ENCODE measurements at regions not wholly inside any gene's neighbourhood (a gene's known extent, or its start where the extent isn't known, plus 50 kb on each side); places are given as distances from the start of the nearest gene placed in this dataset.
"Not testable (repeated sequence)": the region's sequence is repeated elsewhere in the genome, so short reads cannot be mapped to it uniquely, and the experiment has no call there.

DNA sequence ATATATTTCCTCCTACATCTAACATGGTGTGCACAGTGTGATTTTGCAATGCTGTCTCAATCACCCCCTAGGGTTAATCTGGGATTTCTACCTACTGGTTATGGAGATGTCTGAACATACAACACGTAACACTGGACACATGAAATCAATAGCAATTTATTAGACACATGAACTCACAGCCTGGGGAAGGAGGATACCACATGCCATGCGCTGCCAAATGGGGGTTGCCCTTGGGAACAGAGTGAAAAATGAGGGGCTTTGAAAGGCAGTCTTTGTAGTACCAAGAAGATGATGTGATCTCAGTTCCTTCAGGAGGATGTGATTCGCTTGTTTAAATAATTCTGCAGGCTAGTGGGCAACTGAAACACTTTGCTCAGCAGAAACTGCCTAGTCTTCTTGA lies 253.6 kb upstream of the LRRC4C start:
- DNase-seq (ENCODE audit: low spot score), result no peak

DNA sequence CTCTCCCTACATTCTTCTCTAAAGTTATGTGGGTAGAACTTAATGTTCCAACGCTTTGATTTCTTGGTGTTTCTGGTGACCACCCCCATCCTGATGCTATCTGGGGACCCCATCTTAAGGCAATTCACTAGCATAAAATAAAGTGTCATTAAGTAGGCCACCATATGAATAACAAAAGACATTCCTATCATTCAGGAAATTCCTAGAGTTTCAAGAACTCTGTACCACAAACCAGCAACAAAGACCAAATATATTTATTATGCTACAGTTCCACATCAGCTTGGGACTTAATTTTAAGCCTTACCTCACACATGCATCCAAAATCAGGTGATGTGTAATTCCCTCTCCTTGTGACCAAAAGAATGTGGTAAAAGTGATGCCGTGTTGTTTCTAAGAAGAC lies 254.6 kb upstream of the LRRC4C start:
- DNase-seq (ENCODE audit: low spot score), result peak; percentile 37

DNA sequence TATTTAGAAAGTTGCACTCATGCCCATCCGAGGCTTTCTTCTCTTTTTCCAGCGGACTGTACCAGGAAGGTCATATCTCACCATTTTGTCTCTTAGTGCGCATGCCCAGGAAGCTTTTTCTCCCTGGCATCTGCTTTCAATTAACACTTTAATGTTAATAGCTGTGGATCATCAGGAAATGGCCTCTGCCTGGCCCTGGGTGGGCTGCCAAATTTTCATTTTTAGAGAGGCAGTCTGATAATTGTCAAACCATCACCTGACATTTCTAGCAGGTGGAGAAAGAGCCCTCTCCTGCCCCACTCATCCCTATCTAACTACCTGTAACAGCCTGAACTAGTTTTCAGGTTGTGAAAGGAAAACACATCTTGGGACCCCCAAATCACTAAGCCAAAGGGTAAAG lies 257.4 kb upstream of the LRRC4C start:
- DNase-seq (ENCODE audit: low spot score), result no peak

DNA sequence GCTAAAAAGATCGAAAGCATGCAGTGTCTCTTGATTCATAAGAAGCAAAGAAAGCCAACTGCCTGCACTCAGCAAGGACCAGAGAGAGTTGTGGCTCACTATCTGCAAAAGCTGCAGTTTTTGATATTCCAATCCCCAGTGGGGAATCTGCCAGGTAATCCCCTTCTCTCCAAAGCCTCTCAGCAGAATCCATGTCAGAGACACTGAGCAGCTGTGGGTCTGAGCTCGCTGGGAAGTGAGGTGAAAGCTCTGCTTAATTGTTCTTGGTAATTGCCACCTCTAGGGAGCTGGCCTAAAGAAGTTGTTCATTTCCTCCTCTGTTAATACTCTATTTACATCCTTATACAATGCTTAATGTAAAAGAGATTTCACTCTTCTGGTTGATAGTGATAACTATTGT lies 261.3 kb upstream of the LRRC4C start:
- no peak for DNase-seq (ENCODE audit: low spot score)

DNA sequence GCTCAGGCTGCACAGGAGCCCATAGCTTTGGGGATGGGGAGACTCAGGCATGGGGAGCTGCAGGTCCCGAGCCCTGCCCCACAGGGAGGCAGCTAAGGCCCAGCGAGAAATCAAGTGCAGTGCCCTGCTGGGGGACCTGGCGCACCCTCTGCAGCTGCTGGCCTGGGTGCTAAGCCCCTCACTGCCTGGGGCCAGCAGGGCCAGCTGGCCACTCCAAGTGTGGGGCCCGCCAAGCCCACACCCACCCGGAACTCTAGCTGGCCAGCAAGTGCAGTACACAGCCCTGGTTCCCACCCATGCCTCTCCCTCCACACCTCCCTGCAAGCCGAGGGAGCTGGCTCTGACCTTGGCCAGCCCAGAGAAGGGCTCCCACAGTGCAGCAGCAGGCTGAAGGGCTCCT lies 268.7 kb upstream of the LRRC4C start:
- not testable (repeated sequence) for DNase-seq (ENCODE audit: low spot score)

DNA sequence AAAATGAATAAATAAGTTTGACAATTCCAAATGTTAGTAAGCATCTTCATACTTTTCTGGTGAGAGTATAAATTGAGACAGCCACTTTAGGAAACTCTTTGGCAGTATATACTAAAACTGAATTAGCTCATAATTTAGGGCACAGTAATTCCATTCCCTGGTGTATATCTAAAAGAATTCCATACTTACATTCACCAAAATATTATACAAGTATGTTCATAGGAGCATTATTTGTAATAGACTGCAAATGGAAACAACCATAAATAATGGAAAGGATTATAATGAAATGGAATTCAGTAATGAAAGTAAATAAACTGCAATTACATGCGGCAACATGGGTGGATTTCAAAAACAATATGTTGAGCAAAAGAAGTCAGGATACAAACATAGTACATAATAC lies 315.8 kb upstream of the LRRC4C start:
- no peak for DNase-seq (ENCODE audit: low spot score)

DNA sequence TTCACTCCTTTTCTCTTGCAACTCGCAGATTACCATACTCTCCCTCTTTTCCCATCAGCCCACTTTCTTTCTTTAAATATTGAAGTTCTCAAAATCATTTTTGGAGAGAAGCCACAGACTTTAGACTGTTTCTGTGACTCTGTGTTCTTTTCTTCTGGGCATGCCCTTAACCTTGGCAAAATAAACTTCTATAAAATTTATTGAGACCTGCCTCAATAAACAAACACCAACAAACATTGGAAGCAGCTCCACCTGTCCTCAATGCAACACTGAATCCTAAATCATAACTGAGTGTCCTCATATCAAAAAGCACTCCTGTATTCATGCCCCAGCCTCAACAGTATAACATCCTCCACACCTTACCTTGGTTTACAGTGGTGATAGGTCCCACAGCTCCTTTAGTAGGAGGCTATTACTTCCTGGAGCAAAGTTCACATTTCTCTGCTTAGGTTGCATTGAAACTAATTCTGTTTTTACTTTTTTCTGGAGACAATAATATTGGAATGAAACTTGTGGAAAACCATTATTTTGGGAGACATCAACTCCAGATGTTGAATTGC lies 320.0 kb upstream of the LRRC4C start:
- no peak for DNase-seq (ENCODE audit: low spot score)

DNA sequence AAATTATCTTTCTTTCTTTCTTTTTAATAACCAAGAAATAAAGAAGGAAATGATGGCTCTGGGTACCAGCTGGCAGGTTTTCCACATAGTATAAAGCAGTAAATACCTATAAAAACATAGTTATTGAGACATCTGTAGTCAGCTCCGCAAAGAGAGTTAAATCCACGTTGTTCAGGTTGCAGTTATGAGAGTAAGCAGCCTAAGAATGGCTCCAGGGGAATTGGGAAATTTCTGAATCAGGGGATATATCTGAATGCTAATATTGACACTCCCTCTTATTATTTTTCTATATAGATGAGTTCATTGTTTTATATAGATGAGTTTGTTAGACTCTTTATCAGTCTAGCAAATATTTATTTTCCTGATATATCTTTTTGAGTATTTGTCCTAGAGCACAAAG lies 322.0 kb upstream of the LRRC4C start:
- no peak for DNase-seq (ENCODE audit: low spot score)

DNA sequence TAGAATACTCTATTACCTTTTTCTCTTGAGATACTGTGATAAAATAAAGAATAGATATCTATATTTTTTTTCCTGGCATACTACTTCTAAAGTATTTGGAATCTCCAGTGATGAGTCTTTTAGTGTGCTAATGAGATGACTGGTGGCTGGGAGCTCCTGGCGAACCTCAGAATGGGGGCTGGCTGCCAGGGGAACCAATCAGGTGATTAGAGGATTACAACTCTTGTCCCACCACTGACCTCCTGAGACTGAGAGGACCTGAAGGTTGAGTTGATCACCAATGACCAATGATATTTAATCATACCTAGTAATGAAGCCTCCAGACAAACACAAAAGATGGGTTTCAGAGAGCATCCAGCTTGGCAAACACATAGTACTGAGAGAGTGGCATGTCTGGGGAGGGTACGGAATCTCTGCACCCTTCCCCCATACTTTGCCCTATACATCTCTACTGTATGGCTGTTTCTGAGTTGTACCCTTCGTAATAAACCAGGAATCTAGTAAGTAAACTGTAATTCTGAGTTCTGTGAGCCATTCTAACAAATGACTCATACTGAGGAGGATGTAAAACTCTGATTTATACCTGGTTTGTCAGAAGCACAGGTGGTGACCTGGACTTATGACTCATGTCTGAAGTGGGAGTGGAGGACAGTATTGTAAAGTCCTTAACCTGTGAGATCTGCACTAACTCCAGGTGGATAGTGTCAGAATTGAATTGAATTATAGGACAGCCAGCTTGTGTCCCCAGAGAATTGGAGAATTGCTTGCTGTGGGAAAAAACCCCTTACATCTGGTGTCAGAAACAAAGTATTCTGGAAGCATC lies 325.3 kb upstream of the LRRC4C start:
- DNase-seq (ENCODE audit: low spot score), result peak; percentile 53

DNA sequence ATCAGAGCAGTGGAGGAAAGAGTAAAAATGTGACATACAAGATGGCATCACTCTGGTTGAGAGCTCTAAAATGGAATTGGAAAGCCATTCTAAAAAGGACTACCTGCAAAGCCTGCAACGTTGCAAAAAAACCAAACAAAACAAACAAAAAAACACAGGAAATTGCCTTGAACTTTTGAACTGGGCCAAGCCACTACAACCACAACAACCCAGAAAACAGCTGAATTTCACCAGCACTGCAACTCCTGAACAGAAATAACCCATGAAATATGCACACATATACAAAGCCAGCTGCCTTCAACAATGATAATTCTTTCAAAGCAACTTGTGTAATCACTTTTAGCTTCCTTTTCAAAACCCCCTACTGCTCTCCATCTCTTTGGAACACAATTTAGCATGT lies 326.6 kb upstream of the LRRC4C start:
- peak; percentile 76 for DNase-seq (ENCODE audit: low spot score)

DNA sequence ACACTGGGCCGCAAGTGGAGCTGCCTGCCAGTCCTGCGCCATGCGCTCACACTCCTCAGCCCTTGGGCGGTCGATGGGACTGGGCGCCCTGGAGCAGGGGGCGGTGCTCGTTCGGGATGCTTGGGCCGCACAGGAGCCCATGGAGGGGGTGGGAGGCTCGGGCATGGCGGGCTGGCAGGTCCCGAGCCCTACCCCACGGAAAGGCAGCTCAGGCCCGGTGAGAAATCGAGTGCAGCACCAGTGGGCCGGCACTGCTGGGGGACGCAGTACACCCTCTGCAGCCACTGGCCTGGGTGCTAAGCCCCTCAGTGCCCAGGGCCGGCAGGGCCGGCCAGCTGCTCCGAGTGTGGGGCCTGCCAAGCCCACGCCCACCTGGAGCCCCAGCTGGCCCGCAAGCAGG lies 328.7 kb upstream of the LRRC4C start:
- no peak for DNase-seq (ENCODE audit: low spot score)

DNA sequence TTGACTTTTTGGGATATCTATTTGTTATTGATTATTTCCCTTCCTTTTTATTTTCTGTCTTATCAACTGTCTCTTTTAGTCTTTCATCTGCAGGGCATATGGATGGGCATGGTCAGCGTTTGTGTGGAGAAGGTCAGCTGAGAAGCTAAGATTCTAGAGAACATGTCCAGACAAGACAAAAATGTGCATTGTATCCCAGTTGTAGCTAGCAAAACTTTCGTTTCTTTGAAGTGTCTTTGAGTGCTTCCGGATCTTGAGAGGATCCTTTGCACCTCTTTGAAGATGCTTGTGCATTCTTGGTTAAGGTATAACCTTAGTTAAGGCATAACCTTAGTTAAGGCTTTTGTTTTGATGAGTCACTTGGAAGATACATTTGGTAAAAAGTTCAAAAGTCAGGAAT lies 329.9 kb upstream of the LRRC4C start:
- DNase-seq (ENCODE audit: low spot score), result no peak

DNA sequence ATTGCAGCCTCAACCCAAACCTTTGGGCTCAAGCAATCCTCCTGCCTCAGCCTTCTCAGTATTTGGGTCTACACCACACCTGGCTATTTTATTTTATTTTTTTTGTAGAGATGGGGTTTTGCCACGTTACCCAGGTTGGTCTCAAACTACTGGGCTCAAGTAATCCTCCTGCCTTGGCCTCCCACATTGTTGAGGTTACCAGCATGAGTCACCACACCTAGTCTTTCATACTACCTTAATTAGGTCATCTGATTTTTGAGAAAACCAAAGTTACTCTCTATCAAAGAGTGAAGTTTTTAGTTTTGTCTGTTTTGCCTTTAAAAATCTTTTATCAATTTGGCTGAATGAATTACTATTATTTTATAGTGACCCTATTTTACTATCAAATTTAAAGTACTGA lies 335.6 kb upstream of the LRRC4C start:
- peak; percentile 27 for DNase-seq (ENCODE audit: low spot score)

DNA sequence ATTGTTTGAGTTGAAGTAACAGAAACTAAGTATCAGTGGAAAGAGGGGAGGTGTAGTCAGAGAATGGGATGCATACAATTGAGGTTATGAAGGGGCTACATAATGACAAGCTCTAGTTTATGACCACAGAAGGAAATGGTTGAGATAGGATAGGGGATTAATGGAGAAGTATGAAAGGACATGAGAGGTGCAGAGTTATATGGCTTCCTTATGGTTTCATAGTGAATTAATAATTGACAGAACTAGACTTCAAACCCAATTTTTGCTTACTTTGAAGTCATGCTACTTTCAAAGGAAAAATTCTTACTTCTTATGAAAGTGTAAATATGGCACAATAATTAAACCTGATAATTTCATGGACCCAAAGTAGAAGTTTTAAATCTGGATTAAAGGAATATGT lies 340.3 kb upstream of the LRRC4C start:
- no peak for DNase-seq (ENCODE audit: low spot score)

DNA sequence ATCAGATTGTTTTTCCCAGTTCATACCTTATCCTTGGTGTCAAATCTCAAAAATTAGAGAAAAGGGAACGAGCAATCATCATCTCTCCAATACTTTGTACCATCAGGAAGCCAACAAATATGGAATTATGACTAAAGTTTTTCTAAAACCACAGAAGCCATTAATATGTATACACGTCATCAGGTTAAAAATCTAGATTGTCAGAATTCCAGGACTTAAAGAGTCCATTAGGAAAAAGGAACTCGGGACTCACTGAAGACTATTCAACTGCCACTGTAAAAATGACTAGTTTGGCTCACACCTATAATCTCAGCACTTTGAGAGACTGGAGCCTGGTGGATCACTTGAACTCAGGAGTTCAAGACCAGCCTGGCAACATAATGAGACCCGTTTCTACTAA lies 344.4 kb upstream of the LRRC4C start:
- DNase-seq (ENCODE audit: low spot score), result no peak

DNA sequence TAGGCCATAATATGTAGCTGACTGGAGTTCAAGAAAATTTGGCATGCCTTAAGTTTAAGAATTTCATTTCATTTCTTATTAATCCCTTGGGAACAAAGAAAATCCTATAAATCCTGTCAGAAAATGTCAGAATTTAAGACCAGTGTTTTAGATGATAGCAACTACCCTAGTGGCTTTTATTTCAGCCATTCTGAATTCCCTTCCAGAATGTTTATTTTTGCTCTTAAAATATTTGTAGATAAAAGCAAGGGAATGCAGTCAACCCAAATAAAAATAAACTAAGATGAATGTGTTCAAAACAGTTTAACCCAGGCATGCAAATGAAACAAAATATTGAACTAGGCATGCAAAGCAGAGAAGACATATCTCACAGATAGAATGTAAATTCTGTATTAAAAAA lies 356.9 kb upstream of the LRRC4C start:
- no peak for DNase-seq (ENCODE audit: low spot score)

DNA sequence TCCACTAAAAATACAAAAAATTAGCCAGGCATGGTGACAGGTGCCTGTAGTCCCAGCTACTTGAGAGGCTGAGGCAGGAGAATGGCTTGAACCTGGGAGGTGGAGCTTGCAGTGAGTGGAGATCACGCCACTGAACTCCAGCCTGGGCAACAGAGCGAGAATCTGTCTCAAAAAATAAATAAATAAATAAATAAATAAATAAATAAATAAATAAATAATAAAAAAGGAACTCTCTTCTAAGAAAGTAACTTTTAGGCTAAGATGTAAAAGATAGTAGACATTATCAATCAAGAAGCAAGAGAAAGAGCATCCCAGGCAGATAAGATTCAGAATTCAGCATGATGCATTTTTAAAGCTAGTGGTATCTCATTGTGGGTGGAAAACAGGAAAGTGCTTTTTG lies 364.8 kb upstream of the LRRC4C start:
- not testable (repeated sequence) for DNase-seq (ENCODE audit: low spot score)

DNA sequence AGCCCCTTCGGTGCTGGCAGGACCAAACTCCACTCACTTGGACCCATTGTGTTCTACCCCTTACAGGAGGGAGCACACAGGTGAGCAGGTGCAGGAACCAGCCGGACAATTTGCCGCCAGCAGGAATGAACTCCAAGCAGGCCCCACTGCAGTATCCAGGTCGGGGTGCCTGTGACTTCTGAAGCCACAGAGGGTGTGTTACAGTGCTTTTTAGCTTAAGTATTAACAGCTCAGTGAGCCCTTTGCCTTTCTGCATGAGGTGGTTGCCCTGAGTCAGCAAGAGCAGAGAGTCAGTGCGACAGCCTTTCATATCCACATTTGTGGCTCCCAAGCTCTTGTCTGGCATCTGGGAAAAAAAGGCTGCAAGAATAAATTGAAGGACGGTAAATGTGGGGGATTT lies 366.6 kb upstream of the LRRC4C start:
- no peak for DNase-seq (ENCODE audit: low spot score)

DNA sequence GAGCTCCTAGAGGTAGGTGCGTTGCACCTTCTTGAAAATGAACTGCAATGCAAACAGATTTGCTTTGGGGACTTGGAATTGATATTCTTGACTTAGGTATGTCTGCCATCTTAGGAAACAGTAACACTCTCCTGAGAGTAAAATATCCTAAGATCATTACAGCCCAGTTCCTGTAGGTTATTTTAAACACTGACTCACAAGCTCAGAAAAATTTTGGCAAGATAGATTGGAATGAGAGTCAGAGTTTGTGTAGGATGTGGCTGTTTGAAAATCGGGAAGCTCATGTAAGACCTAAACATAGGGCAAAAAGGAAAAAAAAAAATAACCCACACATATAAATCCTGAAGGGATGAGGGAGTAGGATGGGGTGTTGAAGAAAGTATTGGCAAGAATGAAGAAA lies 377.0 kb upstream of the LRRC4C start:
- no peak for DNase-seq (ENCODE audit: low spot score)

DNA sequence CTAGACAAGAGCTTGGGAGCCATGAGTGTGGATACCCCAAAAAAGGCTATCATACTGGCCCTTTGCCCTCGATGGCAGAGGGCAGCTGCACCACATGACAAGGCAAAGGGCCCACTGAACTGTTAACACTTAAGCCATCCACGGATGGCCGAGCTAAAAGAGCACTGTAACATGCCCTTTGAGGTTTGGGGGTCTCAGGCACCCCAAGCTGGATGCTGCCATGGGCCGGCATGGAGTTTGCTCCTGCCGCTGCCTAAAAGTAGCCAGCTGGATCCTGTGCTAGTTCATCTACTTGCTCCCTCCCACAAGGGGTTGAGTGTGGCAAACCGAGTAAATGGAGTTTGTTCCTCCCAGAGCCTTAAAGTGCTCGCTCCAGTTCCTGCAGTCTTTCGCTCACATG lies 383.2 kb upstream of the LRRC4C start:
- no peak for DNase-seq (ENCODE audit: low spot score)

DNA sequence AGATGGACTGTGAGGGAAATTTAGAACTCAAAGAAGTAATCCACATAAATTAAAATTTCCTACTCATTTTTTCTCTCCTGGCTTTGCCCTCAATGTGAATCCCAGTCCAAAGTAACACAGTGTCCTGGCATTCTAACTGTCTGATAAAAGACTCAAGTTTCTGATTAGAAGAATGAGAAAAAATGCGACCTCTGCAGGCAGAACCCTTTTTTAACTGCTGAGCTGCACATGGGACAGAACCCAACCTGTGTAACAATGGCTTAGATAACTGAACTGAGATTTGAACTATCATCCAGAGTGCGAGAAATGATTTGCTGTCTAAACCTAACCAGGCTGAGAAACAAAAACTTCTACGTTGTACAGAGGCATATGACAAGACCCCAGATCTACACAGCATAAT lies 385.6 kb upstream of the LRRC4C start:
- DNase-seq (ENCODE audit: low spot score), result no peak

DNA sequence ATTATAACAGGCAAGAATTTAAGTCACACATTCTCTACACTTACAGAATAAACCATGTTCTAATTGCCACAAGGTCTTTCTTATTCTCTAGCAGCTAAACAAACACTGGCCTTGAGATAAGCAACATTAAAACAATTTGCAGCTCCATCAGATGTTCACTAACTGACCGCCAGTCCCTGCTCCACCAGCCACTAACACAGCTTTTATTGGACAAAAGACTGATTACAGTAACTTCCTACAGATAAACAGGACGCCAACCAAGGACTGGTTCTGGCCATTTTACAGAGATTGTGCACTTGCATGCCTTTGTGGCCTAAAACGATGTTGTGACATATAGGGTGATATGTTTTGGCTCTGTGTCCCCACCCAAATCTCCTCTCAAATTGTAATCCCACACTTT lies 388.9 kb upstream of the LRRC4C start:
- DNase-seq (ENCODE audit: low spot score), result peak; percentile 23

DNA sequence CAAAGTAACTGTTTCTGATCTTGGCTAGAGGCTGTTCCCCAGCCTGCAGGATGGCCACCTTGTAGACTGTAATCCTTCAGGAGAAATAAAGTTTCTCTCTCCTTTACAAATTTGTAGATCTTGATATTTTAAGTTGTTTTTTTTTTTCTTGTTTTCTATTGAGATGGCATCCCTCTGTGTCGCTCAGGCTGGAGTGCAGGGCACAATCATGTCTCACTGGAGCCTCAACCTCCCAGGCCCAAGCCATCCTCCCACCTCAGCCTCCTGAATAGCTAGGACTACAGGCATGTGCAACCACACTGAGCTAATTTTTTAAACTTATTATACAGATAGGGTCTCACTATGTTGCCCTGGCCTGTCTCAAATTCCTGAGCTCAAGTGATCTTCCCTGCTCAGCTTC lies 389.8 kb upstream of the LRRC4C start:
- no peak for DNase-seq (ENCODE audit: low spot score)

DNA sequence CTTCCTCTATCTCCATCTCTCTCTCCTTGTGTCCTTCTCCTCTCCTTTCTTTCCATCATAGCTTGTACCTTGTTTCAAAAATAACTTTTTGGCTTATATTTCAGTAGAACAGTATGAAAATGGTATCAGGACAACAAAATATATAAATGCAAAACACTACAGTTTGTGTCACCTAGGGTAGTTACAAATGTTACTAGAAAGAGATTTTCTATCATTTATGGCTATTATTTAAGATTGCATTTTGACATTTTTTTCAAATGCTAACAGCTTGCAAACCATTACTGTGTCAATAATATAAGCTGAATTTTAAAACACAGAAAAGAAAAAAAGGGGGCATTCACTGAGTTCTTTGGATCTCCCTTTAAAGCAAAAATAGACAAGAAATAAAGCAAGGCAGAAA lies 392.3 kb upstream of the LRRC4C start:
- DNase-seq (ENCODE audit: low spot score), result no peak

All from H4 (cell line).